Astrocyte (in vitro differentiated cells and primary cell): ENCODE measurements at regions not wholly inside any gene's neighbourhood (a gene's known extent, or its start where the extent isn't known, plus 50 kb on each side); places are given as distances from the start of the nearest gene placed in this dataset.

Source experiments
- CTCF ChIP-seq: IDR thresholded peaks from 2 replicates; pipeline ENCODE4 v1.5.1; 2011; ENCODE audit warnings: low read depth, mild to moderate bottlenecking, inconsistent platforms, low read length, moderate library complexity; ENCODE audit not compliant: insufficient read depth
- EZH2 ChIP-seq: IDR thresholded peaks from 2 replicates; pipeline ENCODE4 v1.6.1; 2012; ENCODE audit warnings: mild to moderate bottlenecking, low read length, inconsistent platforms; ENCODE audit not compliant: insufficient read depth

- no peak for TF ChIP-seq CTCF
- no peak for TF ChIP-seq EZH2
These were observed 56.1 kb upstream of the MED9 start for GRCh38 chr17:17420561-17421269.
